Esophagus mucosa (tissue), 1 donor: ENCODE measurements at regions not wholly inside any gene's neighbourhood (a gene's known extent, or its start where the extent isn't known, plus 50 kb on each side); places are given as distances from the start of the nearest gene placed in this dataset.
"Not testable (repeated sequence)": the region's sequence is repeated elsewhere in the genome, so short reads cannot be mapped to it uniquely, and the experiment has no call there.

Experiments used
- ATAC-seq: fragments of 200-7000 bp; cut with Tn5 transposase; one replicate; pipeline ENCODE4 v1.9.1; 2020
- donor health status: DM: yes; HTN: yes; CAD: no.

DNA sequence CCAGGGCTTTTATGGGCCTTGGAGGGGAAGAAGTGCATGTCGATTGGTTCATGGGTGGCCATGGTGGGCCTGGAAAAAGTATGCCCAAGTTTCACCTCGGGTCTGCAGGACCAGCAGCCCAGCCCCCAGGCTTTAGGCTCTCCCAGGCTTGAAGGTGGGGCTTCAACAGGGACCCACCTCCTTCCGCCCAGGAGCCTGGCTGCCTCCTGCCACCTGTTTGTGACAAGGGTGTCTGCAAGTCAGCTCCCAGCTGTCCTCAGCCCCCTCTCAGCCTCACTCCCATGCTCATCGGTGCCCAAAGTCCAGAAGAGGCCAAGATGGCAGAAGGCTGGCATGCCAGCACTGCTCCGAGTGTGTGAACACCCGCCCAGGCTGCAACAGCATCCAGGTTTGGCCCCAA, 1063.2 kb upstream of the ACO1 start:
- no peak for ATAC-seq

DNA sequence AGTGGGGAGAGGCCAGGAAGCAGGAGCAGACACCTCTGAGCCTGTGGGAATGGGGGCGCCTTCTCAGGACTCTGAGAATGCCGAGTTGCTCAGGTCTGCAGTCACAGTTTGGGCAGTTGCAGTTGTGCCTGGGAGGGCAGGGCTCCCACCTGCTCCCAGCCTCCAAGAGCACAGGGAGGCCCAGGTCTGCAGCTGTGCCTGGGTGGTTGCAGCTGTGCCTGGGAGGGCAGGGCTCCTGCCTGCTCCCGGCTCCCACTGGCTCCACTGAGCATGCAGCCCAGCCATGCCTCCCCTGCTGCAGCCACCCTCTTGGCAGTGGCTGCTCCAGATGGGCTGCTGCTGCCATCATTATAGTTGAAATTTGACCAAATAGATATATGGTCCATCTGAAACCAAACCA, 1062.8 kb upstream of the ACO1 start:
- ATAC-seq = no peak

DNA sequence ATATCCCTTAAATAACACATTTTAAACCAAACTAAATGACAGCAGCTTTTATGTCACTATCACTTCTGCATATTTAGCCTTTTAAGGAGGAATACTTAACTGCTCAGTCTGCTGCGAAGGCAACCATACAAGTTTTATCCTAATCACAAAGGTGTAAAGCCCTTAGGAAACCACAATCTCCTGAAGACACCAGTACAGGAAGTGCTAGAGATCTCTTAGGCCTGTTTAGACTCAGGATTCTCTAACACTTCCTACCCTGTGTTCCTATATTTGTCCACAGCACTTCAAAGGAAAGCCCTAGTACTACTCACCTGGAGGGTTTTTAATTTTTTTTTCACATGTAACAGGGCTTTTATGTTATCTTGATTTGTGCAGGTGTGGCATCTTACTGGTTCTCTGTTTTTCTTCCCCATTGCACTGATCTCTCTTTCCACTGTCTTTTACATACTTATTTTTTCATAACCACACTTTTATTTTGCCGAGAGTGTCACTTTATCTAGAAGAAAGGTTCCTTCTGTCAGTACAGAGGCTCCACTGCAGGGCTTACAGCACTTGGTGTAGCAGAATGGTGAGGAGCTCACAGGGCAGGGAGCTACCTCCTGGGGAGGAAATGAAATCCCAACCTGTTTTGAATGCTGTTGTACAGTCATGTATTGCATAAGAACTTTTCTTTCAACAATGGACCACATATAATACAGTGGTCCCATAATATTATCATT, 1060.6 kb upstream of the ACO1 start:
- ATAC-seq = no peak

DNA sequence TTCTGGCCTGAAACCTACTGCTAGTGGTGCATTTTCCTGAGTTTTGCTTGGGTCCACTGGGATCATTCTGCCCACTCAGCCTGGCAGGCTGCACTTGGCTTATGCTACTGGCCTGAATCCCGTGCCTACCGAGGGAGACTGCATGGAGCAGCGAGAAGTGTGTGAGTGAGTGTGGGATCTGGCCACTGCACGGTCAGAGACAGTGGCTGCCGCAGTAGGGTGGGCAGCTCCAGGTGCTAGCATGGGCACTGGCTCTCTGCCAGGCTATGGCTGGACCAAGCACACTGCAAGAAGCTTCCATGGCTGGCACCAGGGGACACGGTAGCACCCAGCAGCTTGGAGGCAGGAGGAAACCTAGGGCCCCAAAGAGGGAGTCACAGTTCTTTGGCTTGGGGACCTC, 1058.7 kb upstream of the ACO1 start:
- no peak for ATAC-seq

DNA sequence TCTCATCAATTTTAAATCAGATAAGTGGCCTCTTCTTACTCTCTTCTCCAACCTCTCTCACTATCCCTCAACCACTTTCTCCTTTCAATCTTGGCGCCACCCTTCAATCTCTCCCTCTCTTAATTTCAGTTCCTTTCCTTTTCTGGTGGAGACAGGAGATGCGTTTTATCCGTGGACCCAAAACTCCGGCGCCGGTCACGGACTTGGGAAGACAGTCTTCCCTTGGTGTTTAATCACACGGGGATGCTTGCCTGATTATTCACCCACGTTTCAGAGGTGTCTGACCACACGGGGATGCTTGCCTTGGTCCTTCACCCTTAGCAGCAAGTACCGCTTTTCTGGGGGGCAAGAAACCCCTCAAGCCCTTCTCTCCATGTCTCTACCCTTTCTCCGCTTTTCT, 1057.6 kb upstream of the ACO1 start:
- ATAC-seq = not testable (repeated sequence)

DNA sequence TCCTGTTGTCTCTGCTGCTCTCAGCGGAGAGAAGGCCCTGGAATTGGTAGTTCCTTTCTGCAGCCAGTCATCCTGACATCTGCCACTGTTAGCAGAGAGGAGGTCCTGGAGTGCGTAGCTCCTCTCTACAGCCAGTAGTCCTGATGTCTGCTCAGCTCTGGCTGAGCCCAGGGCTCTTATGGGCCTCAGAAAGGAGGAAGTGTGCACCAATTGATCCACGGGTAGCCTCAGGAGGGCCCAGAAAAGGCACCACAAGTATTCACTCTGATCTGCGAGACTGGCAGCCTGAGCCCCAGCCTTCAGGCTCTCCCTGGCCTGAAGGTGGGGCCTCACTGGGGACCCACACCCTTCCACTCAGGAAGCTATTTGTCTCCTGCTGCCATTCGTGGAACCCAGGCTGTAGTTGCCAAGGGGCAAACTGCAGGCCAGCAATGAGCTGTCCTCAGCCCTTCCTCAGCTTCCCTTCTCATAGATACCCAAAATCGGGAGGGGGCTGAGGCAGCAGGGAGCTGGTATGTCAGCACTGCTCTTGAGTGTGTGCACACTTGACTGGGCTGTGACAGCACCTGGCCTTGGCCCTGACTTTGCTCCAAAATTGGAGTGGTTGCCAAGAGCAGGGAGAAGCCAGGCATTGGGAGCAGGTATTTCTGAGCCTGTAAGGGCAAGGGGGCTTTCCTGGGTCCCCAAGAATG, 1049.5 kb upstream of the ACO1 start:
- no peak for ATAC-seq

DNA sequence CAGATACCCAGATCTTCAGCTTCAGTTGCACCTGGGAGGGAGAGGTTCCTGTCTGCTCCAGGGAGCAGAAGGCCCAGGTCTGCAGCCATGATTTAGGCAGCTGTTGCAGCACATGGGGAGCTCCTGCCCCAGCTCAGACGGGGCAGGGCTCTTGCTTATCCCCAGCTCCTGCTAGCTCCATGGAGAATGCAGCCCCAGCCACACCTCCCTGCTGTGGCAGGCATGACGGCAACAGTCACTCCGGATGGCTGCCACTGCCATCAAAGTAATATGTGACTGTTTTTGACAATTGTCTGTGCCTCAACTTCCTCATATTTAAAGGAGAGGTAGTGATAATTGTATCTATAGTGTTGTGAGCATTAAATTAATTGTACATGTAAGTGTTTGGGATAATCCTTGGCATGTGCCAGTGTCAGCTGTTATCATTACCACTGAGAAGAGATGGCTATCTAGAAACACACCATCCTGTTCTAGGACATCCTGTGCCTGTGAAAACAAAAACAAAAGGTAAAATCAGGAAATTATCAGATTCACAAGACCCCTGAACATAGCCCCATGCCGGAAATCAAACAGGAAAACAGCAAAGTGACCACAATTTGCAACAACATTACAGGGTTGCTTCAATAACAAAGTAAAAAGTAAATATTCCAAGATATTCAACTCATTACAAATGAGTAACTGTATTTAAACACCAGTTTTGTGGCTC, 1048.8 kb upstream of the ACO1 start:
- no peak for ATAC-seq

DNA sequence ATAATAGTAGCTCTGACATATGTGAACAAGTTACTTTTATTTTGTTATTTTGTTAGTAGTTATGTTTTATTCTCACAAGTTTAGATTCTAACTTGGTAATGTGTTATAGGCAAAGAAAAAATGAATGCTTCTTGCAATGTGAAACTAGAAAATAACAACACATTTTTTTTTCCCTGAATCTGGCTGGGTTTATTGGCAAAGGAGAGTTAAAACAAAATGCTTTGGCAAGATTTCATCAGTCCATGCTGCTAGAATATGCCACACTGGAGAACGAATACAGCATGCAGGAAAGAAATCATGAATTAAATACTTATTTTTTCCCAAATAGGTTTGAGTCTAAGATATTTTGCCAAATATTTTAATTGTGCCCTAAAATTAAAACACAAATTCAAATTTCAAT, 1048.1 kb upstream of the ACO1 start:
- no peak for ATAC-seq

DNA sequence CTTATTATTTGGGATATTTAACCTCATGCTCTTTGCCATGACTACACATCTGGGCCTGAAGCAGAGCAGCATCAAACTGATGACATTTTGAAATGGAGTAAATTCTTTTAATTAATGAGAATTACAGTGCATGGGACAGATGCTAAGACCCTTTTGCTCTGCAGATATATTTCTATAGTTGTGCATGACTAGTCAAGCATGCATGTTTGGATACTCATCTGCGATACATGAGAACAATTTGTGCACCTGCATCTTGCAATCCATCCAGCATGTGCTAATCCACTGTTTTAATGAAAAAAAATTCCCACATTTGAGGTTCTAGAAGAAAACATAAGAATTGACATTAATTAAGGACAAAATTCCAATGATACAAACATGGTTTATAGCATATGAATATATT, 1047.6 kb upstream of the ACO1 start:
- no peak for ATAC-seq

DNA sequence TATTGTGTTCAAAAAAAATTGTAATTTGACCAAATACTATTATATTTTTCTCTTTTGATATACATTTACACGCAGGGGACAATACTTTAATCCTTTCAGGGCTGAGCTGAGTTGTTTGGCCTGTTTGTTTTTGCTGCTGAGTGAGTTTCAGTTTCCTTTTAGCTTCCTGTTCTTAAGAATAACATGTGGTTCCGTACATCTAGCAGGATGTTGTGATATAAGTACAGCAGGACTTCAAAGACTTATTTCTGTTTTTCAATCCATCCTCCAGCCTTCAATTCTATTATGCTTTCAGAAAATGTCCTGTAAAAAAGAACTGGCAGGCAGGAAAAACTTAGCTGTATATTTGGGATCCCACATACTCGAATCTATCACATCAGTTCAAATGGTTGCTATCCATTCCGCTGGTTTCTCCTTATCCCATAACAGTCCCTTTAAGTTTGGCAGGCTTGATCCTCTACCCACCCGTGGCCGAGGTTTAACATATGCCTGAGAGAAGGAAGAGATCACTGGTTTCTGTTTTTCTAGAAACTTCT, 1037.3 kb upstream of the ACO1 start:
- ATAC-seq = peak; percentile 62

DNA sequence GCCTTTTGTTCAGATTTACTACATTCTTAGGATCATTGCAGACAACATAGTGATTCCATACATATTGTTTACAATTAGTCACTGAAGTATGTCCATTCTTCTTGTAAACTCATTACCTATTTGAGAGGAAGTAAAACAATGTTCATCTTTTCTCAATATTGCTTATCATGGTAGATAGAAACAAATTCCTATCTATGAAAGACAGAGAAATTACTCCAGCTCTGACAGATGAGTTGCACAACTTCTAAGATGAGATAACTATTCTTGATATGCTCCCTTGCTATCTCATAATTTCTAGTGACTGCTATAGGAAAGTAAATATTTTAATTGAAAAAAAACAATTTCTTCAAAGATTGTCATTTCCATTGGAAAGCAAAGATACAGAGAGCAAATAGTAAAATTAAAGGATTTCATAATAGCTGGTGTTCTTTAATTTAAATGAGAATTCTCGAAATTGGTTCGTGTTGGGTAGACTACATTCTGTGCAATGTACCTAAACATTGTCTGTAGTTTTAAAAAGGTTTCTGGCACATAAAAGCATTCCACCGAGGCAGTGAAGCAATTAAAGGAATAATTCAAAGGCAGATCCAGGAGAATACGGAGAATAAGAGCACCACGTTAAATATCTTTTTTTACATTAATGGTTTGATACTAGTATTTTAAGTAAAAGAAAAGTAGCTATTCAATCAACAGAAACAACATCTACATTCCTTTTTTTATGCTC, 1029.1 kb upstream of the ACO1 start:
- no peak for ATAC-seq

DNA sequence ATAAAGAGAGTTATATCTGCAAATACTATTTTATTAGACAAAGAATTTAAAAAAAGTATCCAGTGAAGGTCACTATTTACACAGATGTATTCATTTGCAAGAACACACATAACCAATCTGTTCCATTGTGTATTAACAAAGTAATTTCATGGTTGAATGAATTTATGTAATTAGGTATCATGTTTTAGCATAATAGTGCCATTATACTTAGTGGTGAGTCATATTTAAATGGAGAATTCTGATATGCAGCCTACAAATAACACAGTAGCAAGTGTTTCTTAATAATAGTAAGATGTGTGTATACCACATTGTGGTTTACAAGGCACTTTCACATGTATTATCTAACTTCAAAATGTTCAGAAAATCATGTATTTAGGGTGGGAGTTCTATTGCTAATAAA, 1028.5 kb upstream of the ACO1 start:
- no peak for ATAC-seq

DNA sequence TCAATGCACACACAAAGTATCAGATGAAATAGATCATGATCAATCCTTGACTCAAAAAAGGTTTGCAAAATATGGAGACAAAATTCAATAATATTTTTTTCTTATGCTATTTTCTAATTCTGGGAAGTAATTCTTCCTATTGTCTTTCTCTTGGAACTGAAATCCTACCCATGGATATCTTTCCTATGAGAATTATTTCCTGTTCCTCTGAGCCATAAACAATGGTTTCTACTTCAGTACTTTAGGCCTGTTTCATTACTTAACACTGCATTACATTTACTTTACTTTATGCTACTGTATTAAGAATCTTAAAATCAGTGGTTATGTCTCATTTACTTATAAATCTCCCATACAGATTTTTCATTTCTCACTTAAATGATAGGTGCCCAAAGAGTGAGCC, 1025.4 kb upstream of the ACO1 start:
- no peak for ATAC-seq

DNA sequence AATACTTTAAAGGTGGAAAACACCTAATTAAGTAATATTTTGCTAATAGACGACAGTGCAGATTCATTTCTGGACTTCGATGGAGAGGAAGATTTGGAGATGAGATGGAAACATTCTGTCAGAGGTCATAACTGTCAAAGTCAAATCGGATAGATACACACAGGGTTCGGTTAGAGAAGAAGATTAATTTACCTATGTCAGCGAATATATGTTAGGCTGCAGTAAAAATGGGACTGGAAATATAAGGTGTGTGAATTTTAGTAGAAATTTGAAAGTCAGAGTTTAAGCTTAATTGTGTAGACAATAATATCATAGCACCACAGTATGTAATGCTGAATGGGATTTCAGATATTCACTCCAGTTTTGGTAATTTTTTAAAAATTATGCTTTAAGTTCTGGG, 1020.3 kb upstream of the ACO1 start:
- ATAC-seq = no peak

DNA sequence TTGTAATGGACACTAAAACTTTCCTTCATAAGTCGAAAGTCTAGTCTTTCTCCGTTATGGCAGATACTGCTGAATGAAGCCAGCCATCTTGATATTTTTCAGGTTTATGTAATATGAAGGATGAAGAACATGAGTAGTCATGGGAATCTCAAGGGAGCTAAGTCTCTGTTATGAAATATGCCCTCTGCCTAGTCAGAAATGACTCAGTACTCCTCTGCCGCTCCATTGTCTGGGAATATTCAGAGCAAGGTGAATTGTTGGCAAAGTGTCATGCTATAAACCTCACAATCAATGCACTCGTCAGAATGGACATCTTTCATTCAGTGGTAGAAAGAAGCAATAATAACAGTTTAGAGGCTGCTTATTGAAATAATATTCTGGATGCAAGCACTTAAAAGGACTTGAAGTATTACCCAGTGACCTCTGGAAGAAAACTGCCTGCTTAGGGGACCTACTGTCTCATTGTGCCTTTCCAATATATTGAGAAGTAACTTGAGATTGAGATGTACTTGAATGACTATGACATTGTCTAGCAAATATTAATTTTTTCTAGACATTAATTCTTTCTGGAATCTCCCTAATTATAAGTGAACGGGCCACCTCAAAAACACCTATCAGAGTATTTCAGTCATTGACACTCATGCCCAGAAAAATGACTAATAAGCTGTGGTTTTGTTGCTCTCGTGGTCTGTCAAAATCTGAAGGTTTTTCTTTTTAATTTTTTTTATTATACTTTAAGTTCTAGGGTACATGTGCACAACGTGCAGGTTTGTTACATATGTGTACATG, 1011.5 kb upstream of the ACO1 start:
- ATAC-seq = no peak

DNA sequence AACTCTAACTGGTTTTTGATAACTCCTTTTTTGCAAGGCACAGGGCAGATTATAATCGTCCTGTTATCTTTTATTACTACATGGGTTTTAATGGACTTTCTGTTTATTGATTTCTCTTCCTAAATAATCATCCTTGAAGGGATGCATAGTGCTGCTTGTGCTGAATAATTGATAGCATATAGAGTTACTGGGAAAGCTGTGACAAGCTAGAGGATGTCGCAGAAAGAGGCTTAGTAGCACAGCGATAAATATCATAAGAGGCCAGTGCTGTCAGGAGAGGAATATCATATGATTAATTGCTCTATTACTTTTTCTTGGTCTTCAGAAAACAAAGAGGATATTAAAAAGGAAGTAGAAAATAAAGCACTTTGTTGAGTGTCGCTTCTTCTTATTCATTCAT, 1007.1 kb upstream of the ACO1 start:
- no peak for ATAC-seq

DNA sequence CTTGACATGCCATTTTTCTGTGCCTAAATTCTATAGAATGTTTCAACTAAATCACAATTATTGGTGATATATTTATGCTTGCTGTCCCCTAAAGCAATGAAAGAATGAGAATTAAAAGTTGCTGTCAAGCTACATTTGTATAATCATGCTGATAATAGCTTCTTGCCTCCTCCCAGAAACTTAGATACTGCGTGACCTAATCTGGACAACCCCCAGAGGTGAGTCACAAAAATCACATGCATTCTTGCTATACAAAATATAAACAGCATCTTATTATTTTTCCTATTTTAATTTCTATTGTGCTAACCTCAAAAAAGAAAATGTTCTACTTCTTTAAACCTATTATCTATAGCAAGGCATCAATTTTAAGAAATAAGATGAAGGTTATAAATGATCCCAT, 995.8 kb upstream of the ACO1 start:
- no peak for ATAC-seq

DNA sequence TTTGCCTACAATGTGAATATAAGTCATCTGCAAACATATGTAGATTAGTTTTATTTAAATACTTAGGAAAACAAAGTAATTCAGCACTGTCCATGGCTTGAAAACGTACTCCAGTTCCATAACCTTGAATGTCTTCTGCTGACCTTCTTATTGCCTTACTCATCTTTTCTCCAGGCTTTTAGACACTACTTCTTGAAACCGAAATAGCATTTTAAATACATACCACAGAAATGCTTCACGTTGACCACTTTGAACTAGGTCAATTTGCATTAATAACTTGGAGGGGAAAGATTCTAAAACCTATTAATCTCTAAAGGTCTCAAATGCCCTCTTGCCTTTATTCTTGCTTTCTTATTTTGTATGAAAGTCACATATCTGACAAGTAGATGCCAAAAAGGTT, 995.4 kb upstream of the ACO1 start:
- no peak for ATAC-seq

DNA sequence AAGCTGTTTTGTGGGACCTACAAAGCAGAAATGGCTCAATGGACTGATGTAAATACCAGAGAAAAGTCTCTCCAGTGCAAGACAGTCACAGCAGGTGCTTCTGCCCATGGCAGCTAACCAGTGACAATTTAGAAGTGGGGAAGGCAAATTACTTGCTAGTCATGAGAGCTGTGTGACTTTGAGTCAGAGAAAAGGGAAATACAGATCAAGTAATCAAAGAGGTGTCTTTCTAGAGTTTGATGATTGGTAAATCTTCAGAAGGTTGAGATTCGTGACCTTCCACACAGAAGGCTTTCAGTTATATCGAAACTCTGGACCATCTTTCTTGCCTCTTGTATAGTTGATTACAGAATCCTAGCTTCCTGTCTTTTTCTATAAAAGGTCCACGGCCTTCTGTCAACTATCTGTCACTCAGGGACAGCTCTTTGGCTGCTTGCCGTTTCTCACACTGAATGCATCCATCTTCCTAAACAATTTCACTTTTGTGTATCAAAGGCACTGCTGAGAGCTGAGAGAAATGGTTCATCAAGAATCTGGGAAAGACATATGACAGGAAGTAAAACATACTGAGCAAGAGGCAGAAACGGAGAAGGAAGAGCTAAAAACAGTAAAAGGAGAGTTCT, 993.9 kb upstream of the ACO1 start:
- ATAC-seq = no peak

DNA sequence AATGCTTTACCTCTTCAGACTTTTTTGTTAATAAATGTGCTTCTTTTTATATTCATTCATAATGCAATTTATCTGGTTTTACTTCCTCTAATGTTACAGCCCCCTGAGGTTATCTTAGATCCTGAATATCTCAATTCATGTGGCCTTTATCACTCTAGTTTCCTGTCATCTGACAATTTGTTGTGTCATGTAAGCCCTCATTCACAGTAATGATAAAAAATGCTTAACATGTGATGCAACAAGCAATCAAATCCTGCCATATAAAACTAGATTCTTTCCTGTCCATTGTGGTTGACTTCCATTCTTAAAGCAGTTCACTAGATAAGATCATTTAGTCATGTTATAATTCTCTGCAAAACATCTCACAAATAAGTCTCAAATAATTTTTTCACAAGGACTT, 991.2 kb upstream of the ACO1 start:
- ATAC-seq = no peak

DNA sequence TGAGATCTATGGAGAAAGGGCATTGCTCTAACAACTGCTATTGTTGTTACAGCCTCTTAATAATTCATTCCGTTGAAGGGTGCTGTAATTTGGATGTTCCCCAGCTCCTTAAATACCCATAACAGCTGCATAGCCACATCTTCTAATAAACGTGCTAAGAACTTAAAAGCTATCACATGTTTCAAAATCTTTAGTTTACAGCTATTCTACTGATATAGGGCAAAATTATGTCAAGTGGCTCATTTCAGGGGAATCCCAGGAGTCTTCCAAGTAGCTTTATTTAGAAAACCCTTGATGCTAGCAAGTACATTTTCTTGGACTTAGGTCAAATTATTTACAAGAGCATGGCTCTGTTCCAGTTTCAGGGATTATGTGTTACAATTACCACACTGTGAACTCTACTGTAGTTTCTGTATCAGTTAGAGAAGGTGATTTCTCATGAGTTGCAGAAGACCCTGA, 990.4 kb upstream of the ACO1 start:
- ATAC-seq = no peak

DNA sequence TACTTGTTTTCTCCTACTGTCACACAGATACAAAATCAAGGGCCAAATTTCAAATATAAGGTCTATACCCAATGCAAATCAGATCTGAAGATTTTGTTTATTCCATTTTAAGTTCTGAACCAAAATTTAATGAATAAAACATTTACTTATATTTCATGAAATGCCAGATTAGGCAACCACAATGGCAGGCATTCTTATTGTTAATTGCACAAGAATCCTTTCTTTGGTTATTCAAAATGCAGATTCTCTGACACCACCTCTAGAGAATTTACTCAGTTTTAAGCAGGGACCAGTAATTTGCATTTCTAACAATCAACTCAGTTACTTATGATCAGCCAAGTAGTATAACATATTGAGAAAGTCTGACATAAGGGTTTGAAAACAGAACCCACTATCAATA, 972.4 kb upstream of the ACO1 start:
- no peak for ATAC-seq
